Osteocyte (in vitro differentiated cells): ENCODE measurements at regions not wholly inside any gene's neighbourhood (a gene's known extent, or its start where the extent isn't known, plus 50 kb on each side); places are given as distances from the start of the nearest gene placed in this dataset.

Experiments
- DNase-seq: peaks from one replicate; pipeline ENCODE4 v3.0.0; 2021; ENCODE audit warnings: mixed read lengths; ENCODE audit not compliant: unreplicated experiment; ENCODE audit errors: extremely low spot score
- H3K27ac Mint-ChIP-seq: one replicate; pipeline ENCODE4 v1.8.0; 2021; ENCODE audit warnings: mild to moderate bottlenecking, mixed read lengths; ENCODE audit not compliant: unreplicated experiment
- H3K27me3 Mint-ChIP-seq: one replicate; pipeline ENCODE4 v1.8.0; 2021; ENCODE audit warnings: mixed read lengths; ENCODE audit not compliant: unreplicated experiment
- H3K36me3 Mint-ChIP-seq: one replicate; pipeline ENCODE4 v1.8.0; 2021; ENCODE audit warnings: mixed read lengths; ENCODE audit not compliant: unreplicated experiment
- H3K4me1 Mint-ChIP-seq: one replicate; pipeline ENCODE4 v1.8.0; 2021; ENCODE audit warnings: mixed read lengths; ENCODE audit not compliant: unreplicated experiment
- H3K4me3 Mint-ChIP-seq: one replicate; pipeline ENCODE4 v1.8.0; 2021; ENCODE audit warnings: mild to moderate bottlenecking, moderate library complexity, mixed read lengths; ENCODE audit not compliant: unreplicated experiment
- H3K9me3 Mint-ChIP-seq: one replicate; pipeline ENCODE4 v1.8.0; 2021; ENCODE audit warnings: mixed read lengths; ENCODE audit not compliant: unreplicated experiment
- TF ChIP-seq, protein P1 (sequence below): fragments of 200-600 bp; sonication (generic); IDR thresholded peaks from 2 replicates; pipeline ENCODE4 v1.5.0; 2021; ENCODE audit warnings: antibody characterized with exemption, mild to moderate bottlenecking, moderate library complexity

DNA sequence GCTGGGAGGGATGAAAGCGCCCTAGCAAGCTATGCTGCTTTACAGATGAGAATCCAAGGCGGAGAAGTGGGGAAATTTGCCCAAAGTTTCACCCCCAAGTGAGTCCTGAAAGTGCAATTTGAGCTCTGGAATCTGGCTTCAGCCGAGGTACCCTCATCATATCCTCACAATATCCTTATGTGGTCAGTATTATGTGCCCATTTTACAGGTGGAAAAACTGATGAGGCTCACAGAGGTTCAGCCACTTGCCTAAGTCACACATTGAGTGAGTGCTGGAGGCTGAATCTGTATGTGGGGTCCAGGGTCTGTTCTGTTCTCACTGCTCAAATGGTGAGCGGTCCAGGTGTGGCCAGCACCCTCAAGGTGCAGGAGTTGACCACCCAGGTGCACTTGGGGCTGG is 85.3 kb downstream of the MATN1 start:
- Mint-ChIP-seq H3K27me3 (no peaks in the 10 kb centered on the region), H3K36me3 (no peaks in the 10 kb centered on the region), H3K4me1 (no peaks in the 10 kb centered on the region), H3K27ac (no peak overlapping the region), H3K4me3 (no peak overlapping the region), H3K9me3 (no peaks in the 10 kb centered on the region)
- DNase-seq = no peak
- TF ChIP-seq, protein P1, sequence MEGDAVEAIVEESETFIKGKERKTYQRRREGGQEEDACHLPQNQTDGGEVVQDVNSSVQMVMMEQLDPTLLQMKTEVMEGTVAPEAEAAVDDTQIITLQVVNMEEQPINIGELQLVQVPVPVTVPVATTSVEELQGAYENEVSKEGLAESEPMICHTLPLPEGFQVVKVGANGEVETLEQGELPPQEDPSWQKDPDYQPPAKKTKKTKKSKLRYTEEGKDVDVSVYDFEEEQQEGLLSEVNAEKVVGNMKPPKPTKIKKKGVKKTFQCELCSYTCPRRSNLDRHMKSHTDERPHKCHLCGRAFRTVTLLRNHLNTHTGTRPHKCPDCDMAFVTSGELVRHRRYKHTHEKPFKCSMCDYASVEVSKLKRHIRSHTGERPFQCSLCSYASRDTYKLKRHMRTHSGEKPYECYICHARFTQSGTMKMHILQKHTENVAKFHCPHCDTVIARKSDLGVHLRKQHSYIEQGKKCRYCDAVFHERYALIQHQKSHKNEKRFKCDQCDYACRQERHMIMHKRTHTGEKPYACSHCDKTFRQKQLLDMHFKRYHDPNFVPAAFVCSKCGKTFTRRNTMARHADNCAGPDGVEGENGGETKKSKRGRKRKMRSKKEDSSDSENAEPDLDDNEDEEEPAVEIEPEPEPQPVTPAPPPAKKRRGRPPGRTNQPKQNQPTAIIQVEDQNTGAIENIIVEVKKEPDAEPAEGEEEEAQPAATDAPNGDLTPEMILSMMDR = no peak

DNA sequence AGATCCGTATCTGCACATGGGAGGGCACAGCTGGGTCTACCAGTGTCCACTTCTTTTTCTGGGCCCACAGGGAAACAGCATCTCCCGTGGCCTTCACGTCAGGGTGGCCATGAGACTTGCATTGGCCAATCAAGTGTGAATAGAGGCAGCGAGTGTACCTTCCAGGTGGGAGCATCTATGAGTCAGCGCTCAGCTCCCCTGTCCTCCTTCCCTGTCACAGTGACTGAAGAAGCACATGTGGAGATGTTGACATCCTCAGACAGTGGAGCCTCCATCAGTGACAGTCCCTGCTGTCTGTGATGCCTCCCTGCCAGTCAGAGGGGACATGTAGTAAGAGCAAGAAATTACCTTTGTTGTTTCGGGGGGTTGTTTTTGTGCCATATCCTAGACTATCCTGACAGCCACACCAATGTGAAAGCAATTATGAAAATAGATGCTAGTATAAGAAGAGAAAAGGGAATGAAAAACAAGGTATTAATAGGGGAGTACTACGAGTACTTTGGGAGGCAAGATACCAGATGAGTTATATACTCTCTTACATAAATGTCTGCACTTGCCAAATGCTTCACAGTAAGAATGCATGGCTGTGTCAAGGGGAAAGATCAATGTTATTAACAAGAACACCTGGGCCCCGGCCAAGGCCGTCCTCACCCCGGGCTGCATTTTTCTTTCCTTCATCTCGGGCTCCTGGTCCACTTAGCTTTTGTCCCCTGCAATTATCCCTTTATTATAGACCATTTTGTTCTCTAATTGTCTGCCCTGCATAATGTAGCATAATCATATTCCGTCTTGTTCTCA is 86.0 kb downstream of the MATN1 start:
- Mint-ChIP-seq H3K9me3 (no peaks in the 10 kb centered on the region), H3K27me3 (no peaks in the 10 kb centered on the region), H3K4me1 (no peaks in the 10 kb centered on the region), H3K36me3 (no peaks in the 10 kb centered on the region), H3K27ac (no peak overlapping the region), H3K4me3 (no peak overlapping the region)
- TF ChIP-seq, protein P1 = no peak
- no peak for DNase-seq

DNA sequence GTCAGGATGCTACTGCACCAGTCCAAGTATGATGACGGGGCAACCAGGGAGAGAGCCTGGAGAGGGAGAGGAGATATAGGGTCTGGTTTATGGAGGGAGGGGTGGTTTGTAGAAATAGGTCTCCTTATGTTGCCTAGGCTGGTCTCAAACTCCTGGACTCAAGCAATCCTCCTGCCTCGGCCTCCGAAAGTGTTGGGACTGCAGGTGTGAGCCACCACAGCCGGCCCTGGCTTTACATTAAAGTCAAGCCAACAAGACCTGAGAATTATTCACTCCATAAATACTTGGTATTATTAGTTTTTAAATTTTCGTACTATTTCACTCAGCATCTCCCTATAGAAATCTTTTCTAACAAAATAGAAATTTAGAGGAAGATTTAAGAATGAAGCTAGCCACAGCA is 86.8 kb downstream of the MATN1 start:
- DNase-seq = no peak
- H3K9me3 Mint-ChIP-seq = no peaks in the 10 kb centered on the region
- no peak overlapping the region for H3K27ac Mint-ChIP-seq
- no peak overlapping the region for H3K4me3 Mint-ChIP-seq
- H3K4me1 Mint-ChIP-seq = no peaks in the 10 kb centered on the region
- TF ChIP-seq, protein P1 = no peak
- H3K36me3 Mint-ChIP-seq = no peaks in the 10 kb centered on the region
- no peaks in the 10 kb centered on the region for H3K27me3 Mint-ChIP-seq

DNA sequence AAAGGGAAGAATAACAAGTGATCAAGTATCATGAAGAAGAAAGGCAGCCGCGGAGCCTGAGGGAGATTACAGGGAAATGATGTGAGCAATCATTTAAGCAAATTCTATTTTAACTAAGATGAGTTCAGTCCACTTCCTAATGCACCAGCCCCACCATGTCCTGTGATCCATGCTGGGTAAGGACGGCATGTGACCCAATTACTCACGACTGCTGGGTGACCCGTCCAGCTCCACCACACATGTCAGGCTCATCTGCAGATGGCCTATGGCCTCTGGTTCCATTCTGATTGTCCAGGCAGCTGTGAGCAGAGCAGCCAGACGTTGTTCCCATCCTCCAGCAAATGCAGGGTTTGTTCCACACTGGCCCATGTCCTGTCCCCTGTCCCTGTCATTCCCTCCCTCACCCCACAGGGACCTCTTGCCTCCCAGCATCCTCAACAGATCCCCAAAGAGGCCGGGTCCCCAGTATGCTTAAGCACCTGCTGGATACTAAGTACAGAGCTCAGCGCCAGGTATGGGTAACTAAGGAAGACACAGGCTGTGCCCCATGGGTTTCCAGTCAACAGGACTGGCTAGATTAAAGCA is 87.9 kb downstream of the MATN1 start:
- H3K36me3 Mint-ChIP-seq = no peaks in the 10 kb centered on the region
- no peaks in the 10 kb centered on the region for H3K27me3 Mint-ChIP-seq
- H3K4me1 Mint-ChIP-seq = no peaks in the 10 kb centered on the region
- H3K4me3 Mint-ChIP-seq = no peak overlapping the region
- H3K27ac Mint-ChIP-seq = no peak overlapping the region
- DNase-seq = no peak
- no peaks in the 10 kb centered on the region for H3K9me3 Mint-ChIP-seq
- TF ChIP-seq, protein P1 = no peak

DNA sequence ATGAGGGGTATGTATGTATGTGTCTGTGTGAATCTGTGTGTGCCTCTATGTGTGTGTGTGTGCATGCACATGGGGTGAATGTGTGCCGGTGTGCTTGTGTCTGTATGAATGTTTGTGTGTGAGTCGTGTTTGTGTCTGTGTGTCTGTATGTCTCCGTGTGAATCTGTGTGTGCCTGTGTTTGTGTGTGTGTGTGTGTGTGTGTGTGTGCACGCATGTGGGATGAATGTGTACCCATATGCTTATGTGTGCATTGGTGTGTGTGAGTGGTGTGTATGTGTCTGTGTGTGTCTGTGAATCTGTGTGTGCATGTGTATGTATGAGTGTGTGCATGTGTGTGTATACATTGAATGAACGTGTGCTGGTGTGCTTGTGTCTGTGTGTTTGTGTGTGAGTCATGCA is 88.9 kb downstream of the MATN1 start:
- H3K27ac Mint-ChIP-seq = no peak overlapping the region
- TF ChIP-seq, protein P1 = no peak
- no peaks in the 10 kb centered on the region for H3K4me1 Mint-ChIP-seq
- no peaks in the 10 kb centered on the region for H3K27me3 Mint-ChIP-seq
- no peak overlapping the region for H3K4me3 Mint-ChIP-seq
- no peaks in the 10 kb centered on the region for H3K36me3 Mint-ChIP-seq
- H3K9me3 Mint-ChIP-seq = no peaks in the 10 kb centered on the region
- DNase-seq = no peak
